DOHH2 (cell line): ENCODE measurements at regions not wholly inside any gene's neighbourhood (a gene's known extent, or its start where the extent isn't known, plus 50 kb on each side); places are given as distances from the start of the nearest gene placed in this dataset.

Experiments used
- H3F3A ChIP-seq: fragments of 200-600 bp; sonication (generic), shearing (Covaris generic); 2 replicates; pipeline ENCODE4 v1.6.0; 2016; ENCODE audit warnings: antibody characterized with exemption, mild to moderate bottlenecking; ENCODE audit not compliant: control insufficient read depth, insufficient read depth
- H3K27ac ChIP-seq: fragments of 200-600 bp; sonication (generic); 2 replicates; pipeline ENCODE4 v1.5.1; 2014; ENCODE audit warnings: low read depth, mild to moderate bottlenecking, low read length, moderate library complexity
- H3K27me3 ChIP-seq: fragments of 200-600 bp; sonication (generic); 2 replicates; pipeline ENCODE4 v1.6.1; 2014; ENCODE audit warnings: mild to moderate bottlenecking, low read length, mixed read lengths; ENCODE audit not compliant: control insufficient read depth
- H3K36me3 ChIP-seq: fragments of 200-600 bp; sonication (generic); 2 replicates; pipeline ENCODE4 v1.6.1; 2014; ENCODE audit warnings: mild to moderate bottlenecking, low read length, moderate library complexity, mixed read lengths; ENCODE audit not compliant: control insufficient read depth
- H3K4me1 ChIP-seq: fragments of 200-600 bp; sonication (generic); 2 replicates; pipeline ENCODE4 v1.6.1; 2014; ENCODE audit warnings: mild to moderate bottlenecking, low read length, mixed read lengths; ENCODE audit not compliant: control insufficient read depth
- H3K4me2 ChIP-seq: fragments of 200-600 bp; sonication (generic); 2 replicates; pipeline ENCODE4 v1.6.0; 2014; ENCODE audit warnings: mild to moderate bottlenecking, low read length, moderate library complexity
- H3K4me3 ChIP-seq: fragments of 200-600 bp; sonication (generic); 2 replicates; pipeline ENCODE4 v1.5.1; 2014; ENCODE audit warnings: mild to moderate bottlenecking, low read length, mixed read lengths
- H3K79me2 ChIP-seq: fragments of 200-600 bp; sonication (generic); 2 replicates; pipeline ENCODE4 v1.6.1; 2014; ENCODE audit warnings: mild to moderate bottlenecking, low read length, mixed read lengths; ENCODE audit not compliant: control insufficient read depth
- H3K9me2 ChIP-seq: fragments of 200-600 bp; sonication (generic); replicated peaks from 2 replicates; pipeline ENCODE4 v1.6.1; 2014; ENCODE audit warnings: mild to moderate bottlenecking, low read length, mixed read lengths; ENCODE audit not compliant: control insufficient read depth
- H3K9me3 ChIP-seq: fragments of 200-600 bp; sonication (generic); 2 replicates; pipeline ENCODE4 v1.6.1; 2014; ENCODE audit warnings: antibody characterized with exemption, low read length, mixed read lengths; ENCODE audit not compliant: control insufficient read depth, insufficient read depth
- H4K20me1 ChIP-seq: fragments of 200-600 bp; sonication (generic); 2 replicates; pipeline ENCODE4 v1.6.0; 2014; ENCODE audit warnings: low read depth, mild to moderate bottlenecking, antibody characterized with exemption, low read length, moderate library complexity; ENCODE audit not compliant: control insufficient read depth, insufficient read depth
- EZH2phosphoT487 ChIP-seq: fragments of 200-600 bp; sonication (generic); IDR thresholded peaks from 2 replicates; pipeline ENCODE4 v1.6.1; 2017; ENCODE audit warnings: borderline replicate concordance, mild to moderate bottlenecking, antibody characterized with exemption, low read length, moderate library complexity, mixed read lengths
- TF ChIP-seq, protein P1 (sequence below): fragments of 200-600 bp; sonication (generic); IDR thresholded peaks from one replicate; pipeline ENCODE4 v1.5.1; 2014; ENCODE audit warnings: antibody characterized with exemption, mild to moderate bottlenecking, low read depth, low read length; ENCODE audit not compliant: poor library complexity, severe bottlenecking

DNA sequence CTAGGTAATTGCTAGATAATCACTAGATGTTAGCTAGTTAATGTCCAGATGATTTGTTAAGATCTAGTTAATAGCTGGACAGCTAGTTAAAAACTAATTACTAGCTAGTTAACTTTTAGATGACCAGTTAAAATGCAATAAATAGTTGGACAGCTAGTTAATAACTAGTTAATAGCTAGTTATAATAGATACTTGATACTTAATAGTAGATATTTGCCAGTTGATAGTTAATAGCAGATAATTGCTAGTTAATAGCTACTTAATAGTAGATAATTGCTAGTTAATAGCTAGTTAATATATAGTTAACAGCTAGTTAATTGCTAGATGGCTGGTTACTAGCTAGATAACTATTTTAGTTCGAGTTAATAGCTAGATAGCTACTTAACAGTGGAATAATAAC lies 631.4 kb upstream of the CT83 start:
- Histone ChIP-seq H4K20me1 (no peaks in the 10 kb centered on the region), H3K9me3 (peaks cover 24% of the 10 kb centered on the region), H3K4me3 (no peak overlapping the region), H3K79me2 (no peaks in the 10 kb centered on the region), H3K36me3 (no peaks in the 10 kb centered on the region), H3K27ac (no peak overlapping the region), H3K9me2 (no peaks in the 10 kb centered on the region), H3K4me2 (no peak overlapping the region), H3F3A (peaks cover 50% of the 10 kb centered on the region), H3K4me1 (no peaks in the 10 kb centered on the region), H3K27me3 (no peaks in the 10 kb centered on the region)
- TF ChIP-seq, protein P1, sequence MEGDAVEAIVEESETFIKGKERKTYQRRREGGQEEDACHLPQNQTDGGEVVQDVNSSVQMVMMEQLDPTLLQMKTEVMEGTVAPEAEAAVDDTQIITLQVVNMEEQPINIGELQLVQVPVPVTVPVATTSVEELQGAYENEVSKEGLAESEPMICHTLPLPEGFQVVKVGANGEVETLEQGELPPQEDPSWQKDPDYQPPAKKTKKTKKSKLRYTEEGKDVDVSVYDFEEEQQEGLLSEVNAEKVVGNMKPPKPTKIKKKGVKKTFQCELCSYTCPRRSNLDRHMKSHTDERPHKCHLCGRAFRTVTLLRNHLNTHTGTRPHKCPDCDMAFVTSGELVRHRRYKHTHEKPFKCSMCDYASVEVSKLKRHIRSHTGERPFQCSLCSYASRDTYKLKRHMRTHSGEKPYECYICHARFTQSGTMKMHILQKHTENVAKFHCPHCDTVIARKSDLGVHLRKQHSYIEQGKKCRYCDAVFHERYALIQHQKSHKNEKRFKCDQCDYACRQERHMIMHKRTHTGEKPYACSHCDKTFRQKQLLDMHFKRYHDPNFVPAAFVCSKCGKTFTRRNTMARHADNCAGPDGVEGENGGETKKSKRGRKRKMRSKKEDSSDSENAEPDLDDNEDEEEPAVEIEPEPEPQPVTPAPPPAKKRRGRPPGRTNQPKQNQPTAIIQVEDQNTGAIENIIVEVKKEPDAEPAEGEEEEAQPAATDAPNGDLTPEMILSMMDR = no peak
- TF ChIP-seq EZH2phosphoT487 = no peak

DNA sequence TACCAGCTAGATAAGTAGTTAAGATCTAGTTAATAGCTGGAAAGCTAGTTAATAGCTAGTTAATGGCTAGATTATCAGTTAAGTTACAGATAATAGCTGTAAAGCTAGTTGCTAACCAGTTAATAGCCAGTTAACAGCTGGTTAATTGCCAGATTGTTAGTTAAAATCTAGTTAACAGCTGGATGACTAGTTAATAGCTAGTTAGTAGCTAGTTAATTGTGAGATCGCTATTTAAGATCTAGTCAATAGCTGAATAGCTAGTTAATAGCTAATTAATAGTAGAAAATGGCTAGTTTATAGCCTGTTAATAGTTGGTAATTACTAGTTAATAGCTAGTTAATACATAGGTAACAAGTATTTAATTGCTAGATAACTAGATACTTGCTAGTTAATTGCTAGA lies 630.5 kb upstream of the CT83 start:
- Histone ChIP-seq H3K27ac (no peak overlapping the region), H3K9me3 (peaks cover 24% of the 10 kb centered on the region), H3K27me3 (no peaks in the 10 kb centered on the region), H3K36me3 (no peaks in the 10 kb centered on the region), H3K4me1 (no peaks in the 10 kb centered on the region), H3K4me2 (no peak overlapping the region), H3F3A (peaks cover 50% of the 10 kb centered on the region), H4K20me1 (no peaks in the 10 kb centered on the region), H3K9me2 (no peaks in the 10 kb centered on the region), H3K4me3 (no peak overlapping the region), H3K79me2 (no peaks in the 10 kb centered on the region)
- TF ChIP-seq, protein P1 = no peak
- TF ChIP-seq EZH2phosphoT487 = no peak

DNA sequence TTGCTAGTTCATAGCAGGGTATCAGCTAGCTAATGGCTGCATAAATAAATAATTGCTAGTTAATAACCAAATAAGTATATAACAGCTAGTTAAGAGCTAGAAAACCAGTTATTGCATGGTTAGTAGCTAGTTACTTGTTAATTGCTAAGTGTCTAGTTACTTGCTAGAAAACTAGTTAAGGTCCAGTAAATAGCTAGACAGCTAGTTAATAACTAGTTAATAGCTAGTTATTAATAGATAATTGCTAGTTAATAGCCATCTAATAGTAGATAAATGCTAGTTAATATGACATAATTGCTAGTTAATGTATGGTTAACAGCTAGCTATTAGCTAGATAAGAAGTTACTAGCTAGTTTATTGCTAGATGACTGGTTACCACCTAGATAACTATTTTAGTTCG lies 629.9 kb upstream of the CT83 start:
- Histone ChIP-seq H3K79me2 (no peaks in the 10 kb centered on the region), H3K36me3 (no peaks in the 10 kb centered on the region), H3K4me2 (no peak overlapping the region), H3K27me3 (no peaks in the 10 kb centered on the region), H4K20me1 (no peaks in the 10 kb centered on the region), H3K27ac (no peak overlapping the region), H3K4me1 (no peaks in the 10 kb centered on the region), H3F3A (peaks cover 50% of the 10 kb centered on the region), H3K9me3 (peaks cover 24% of the 10 kb centered on the region), H3K9me2 (no peaks in the 10 kb centered on the region), H3K4me3 (no peak overlapping the region)
- no peak for TF ChIP-seq EZH2phosphoT487
- TF ChIP-seq, protein P1 = no peak

DNA sequence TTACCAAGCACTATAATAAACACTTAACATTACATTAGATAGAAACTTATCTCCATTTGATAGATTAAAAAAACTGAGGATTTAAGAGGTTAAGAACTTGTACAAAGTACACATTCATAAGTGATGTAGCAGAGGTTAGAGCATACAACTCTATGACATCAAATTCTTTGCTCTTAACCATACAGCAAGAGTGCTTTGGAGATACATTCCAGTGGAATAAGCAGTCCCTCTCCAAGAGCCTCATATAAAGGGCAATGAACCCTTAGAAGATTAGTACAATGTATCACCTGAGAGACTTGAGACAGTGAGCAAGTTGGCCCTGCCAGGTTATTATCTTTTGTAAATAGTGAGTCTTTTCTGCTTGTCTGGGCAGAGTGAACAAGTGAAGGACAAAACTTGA lies 600.4 kb upstream of the CT83 start:
- H3K27ac ChIP-seq = no peak overlapping the region
- no peak overlapping the region for H3K4me2 ChIP-seq
- H3K9me3 ChIP-seq = no peaks in the 10 kb centered on the region
- H3K27me3 ChIP-seq = no peaks in the 10 kb centered on the region
- no peaks in the 10 kb centered on the region for H3K4me1 ChIP-seq
- H3K4me3 ChIP-seq = no peak overlapping the region
- H3K79me2 ChIP-seq = no peaks in the 10 kb centered on the region
- H3F3A ChIP-seq = no peaks in the 10 kb centered on the region
- no peaks in the 10 kb centered on the region for H3K9me2 ChIP-seq
- TF ChIP-seq, protein P1 = no peak
- TF ChIP-seq EZH2phosphoT487 = no peak
- H3K36me3 ChIP-seq = no peaks in the 10 kb centered on the region
- no peaks in the 10 kb centered on the region for H4K20me1 ChIP-seq
